MM.1S (cell line): ENCODE measurements at regions not wholly inside any gene's neighbourhood (a gene's known extent, or its start where the extent isn't known, plus 50 kb on each side); places are given as distances from the start of the nearest gene placed in this dataset.

Experiments
- CTCF ChIP-seq: fragments of 300-600 bp; sonication (generic); IDR thresholded peaks from 2 replicates; pipeline ENCODE4 v1.5.1; 2016; ENCODE audit warnings: antibody characterized with exemption, low read length, mixed read lengths
- EZH2 ChIP-seq: fragments of 300-600 bp; sonication (generic); optimal IDR thresholded peaks from 2 replicates; pipeline ENCODE3; 2017; ENCODE audit warnings: low read depth, mild to moderate bottlenecking, antibody characterized with exemption, low read length, mixed read lengths

GRCh38 chr9:7370381-7370780 lies 429.2 kb downstream of the DMAC1 start:
- TF ChIP-seq CTCF (no peak), EZH2 (no peak)
